ENCODE measurements at regions not wholly inside any gene's neighbourhood (a gene's known extent, or its start where the extent isn't known, plus 50 kb on each side); places are given as distances from the start of the nearest gene placed in this dataset.

DNA sequence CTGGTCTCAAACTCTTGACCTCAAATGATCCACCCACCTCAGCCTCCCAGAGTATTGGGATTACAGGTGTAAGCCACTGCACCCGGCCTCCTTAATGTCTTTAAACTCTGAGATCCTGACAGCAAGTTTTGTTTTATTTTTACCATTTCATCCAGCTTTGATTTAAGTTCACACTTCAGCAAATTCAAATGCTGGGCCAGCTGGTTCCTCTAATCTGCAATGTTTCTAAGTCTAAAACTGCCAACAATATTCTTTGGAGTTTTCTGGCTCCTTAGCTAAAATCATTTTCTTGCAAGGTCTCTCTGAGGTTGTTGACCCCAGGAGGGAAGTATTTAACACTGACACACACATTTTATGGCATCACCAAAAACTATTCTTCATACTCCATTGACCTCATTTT lies 72.0 kb upstream of the COL24A1 start:
- no peak for TF ChIP-seq CTCF (IDR thresholded peaks at IDR 0.05)
- no peak for TF ChIP-seq POLR2A (IDR thresholded peaks at IDR 0.05)
- no peak for TF ChIP-seq POLR2AphosphoS5 (IDR thresholded peaks at IDR 0.05)
- TF ChIP-seq EP300 (IDR thresholded peaks at IDR 0.05) = no peak
